Caco-2 (cell line): ENCODE measurements at regions not wholly inside any gene's neighbourhood (a gene's known extent, or its start where the extent isn't known, plus 50 kb on each side); places are given as distances from the start of the nearest gene placed in this dataset.

Experiments
- BruUV-seq: library from RNA; stranded (reverse); fragments of 400-500 nt; replicated peaks from 2 replicates; lab custom pipeline; 2021; lab: Mats Ljungman, UMichigan
- CTCF ChIA-PET: fragments of 300-600 bp; sonication (Branson Sonifier 250); formaldehyde crosslinking; loops from one replicate; lab custom pipeline; 2022; ENCODE audit warnings: antibody characterized with exemption; lab: Charles Lee
- POLR2A ChIA-PET: fragments of 300-600 bp; sonication (Branson Sonifier 250); formaldehyde crosslinking; loops from one replicate; lab custom pipeline; 2022; ENCODE audit warnings: antibody characterized with exemption; lab: Charles Lee
- DNase-seq, 2 experiments: peaks; one replicate each; pipeline versions ENCODE4 v3.0.0 to v3.0.0-alpha.2; 2020 to 2022
- H3K27me3 ChIP-seq: replicated peaks from 2 replicates; pipeline ENCODE4 v1.6.0; 2011; ENCODE audit warnings: low read length; ENCODE audit not compliant: control insufficient read depth, insufficient read depth
- H3K36me3 ChIP-seq: 2 replicates; pipeline ENCODE4 v1.5.1; 2011; ENCODE audit warnings: low read length; ENCODE audit not compliant: control insufficient read depth, insufficient read depth
- H3K4me1 ChIP-seq: fragments of 250-450 bp; sonication (Bioruptor Pico); 2 replicates; pipeline ENCODE4 v1.5.1; 2020; ENCODE audit warnings: mild to moderate bottlenecking
- H3K4me3 ChIP-seq: 2 replicates; pipeline ENCODE4 v1.5.1; 2011; ENCODE audit warnings: low read depth, mild to moderate bottlenecking, control low read depth, low read length
- H3K9me3 ChIP-seq: fragments of 250-450 bp; sonication (Bioruptor Pico); 2 replicates; pipeline ENCODE4 v1.5.1; 2020; ENCODE audit warnings: mild to moderate bottlenecking, moderate library complexity
- H3K27ac Mint-ChIP-seq: one replicate; pipeline ENCODE4 v1.8.0; 2022; ENCODE audit warnings: mixed read lengths; ENCODE audit not compliant: unreplicated experiment
- H3K27me3 Mint-ChIP-seq: one replicate; pipeline ENCODE4 v1.8.0; 2022; ENCODE audit warnings: mixed read lengths; ENCODE audit not compliant: insufficient read depth, unreplicated experiment
- H3K36me3 Mint-ChIP-seq: one replicate; pipeline ENCODE4 v1.8.0; 2022; ENCODE audit warnings: mild to moderate bottlenecking, mixed read lengths; ENCODE audit not compliant: insufficient read depth, unreplicated experiment
- H3K4me1 Mint-ChIP-seq: one replicate; pipeline ENCODE4 v1.8.0; 2022; ENCODE audit warnings: low read depth, mixed read lengths; ENCODE audit not compliant: unreplicated experiment
- H3K4me3 Mint-ChIP-seq: one replicate; pipeline ENCODE4 v1.8.0; 2022; ENCODE audit warnings: mild to moderate bottlenecking, moderate library complexity, mixed read lengths; ENCODE audit not compliant: unreplicated experiment
- H3K9me3 Mint-ChIP-seq: one replicate; pipeline ENCODE4 v1.8.0; 2022; ENCODE audit warnings: mixed read lengths; ENCODE audit not compliant: unreplicated experiment
- CTCF ChIP-seq, 2 experiments: fragments of 200-600 bp in 1 of 2; IDR thresholded peaks; 1 replicate in 1 of 2; 2 replicates in 1 of 2; pipeline versions ENCODE4 v1.5.1 to v1.8.0; 2011 to 2022; ENCODE audit warnings: antibody characterized with exemption in 1 of 2, control low read depth in 1 of 2, inconsistent platforms in 1 of 2, low read depth in 1 of 2, low read length in 1 of 2, mild to moderate bottlenecking in 1 of 2, moderate library complexity in 1 of 2; ENCODE audit not compliant: insufficient read depth in 1 of 2, severe bottlenecking in 1 of 2, unreplicated experiment in 1 of 2
- intact Hi-C: fragments of 100-400 bp; cut with micrococcal nuclease; formaldehyde crosslinking; loops from one replicate; pipeline ENCODE4 v1.10.0; 2022; ENCODE audit not compliant: unreplicated experiment

- H3K27ac Mint-ChIP-seq, result no peak overlapping the region
- POLR2A ChIA-PET, result no interaction called here
- H3K36me3 ChIP-seq, result no peaks in the 10 kb centered on the region
- intact Hi-C loops, result no loop called here
- CTCF ChIA-PET, result no interaction called here
- H3K27me3 ChIP-seq, result no peaks in the 10 kb centered on the region
- no peaks in the 10 kb centered on the region for H3K9me3 ChIP-seq
- H3K36me3 Mint-ChIP-seq, result no peaks in the 10 kb centered on the region
- H3K4me3 ChIP-seq, result no peak overlapping the region
- TF ChIP-seq CTCF (IDR thresholded peaks at IDR 0.05; ENCODE audit: insufficient read depth in 1 of 2, low read depth in 1 of 2, low read length in 1 of 2, severe bottlenecking in 1 of 2, unreplicated experiment in 1 of 2), result no peak
- H3K9me3 Mint-ChIP-seq, result no peaks in the 10 kb centered on the region
- DNase-seq, result no peak
- BruUV-seq, result no TSS peak
- peaks cover 7% of the 10 kb centered on the region for H3K4me1 Mint-ChIP-seq
- no peaks in the 10 kb centered on the region for H3K27me3 Mint-ChIP-seq
- 0 out of 2 replicates have a peak, but pooled peaks cover 5% of the 10 kb centered on the region for H3K4me1 ChIP-seq
- H3K4me3 Mint-ChIP-seq, result no peak overlapping the region
These were observed 56.0 kb downstream of the BOD1L2 start for GRCh38 chr18:57202881-57203280.

GRCh38 chr18:57205641-57206040 lies 58.8 kb downstream of the BOD1L2 start:
- no TSS peak for BruUV-seq
- H3K36me3 Mint-ChIP-seq, result no peaks in the 10 kb centered on the region
- no peaks in the 10 kb centered on the region for H3K9me3 ChIP-seq
- H3K27ac Mint-ChIP-seq, result no peak overlapping the region
- POLR2A ChIA-PET, result no interaction called here
- CTCF ChIA-PET, result no interaction called here
- no peak overlapping the region for H3K4me3 Mint-ChIP-seq
- no peaks in the 10 kb centered on the region for H3K27me3 Mint-ChIP-seq
- H3K9me3 Mint-ChIP-seq, result no peaks in the 10 kb centered on the region
- no peaks in the 10 kb centered on the region for H3K36me3 ChIP-seq
- no peak for TF ChIP-seq CTCF (IDR thresholded peaks at IDR 0.05; ENCODE audit: insufficient read depth in 1 of 2, low read depth in 1 of 2, low read length in 1 of 2, severe bottlenecking in 1 of 2, unreplicated experiment in 1 of 2)
- DNase-seq, result no peak
- no peak overlapping the region for H3K4me3 ChIP-seq
- H3K4me1 Mint-ChIP-seq, result peaks cover 14% of the 10 kb centered on the region
- intact Hi-C loops, result no loop called here
- H3K27me3 ChIP-seq, result no peaks in the 10 kb centered on the region
- peaks cover 15% of the 10 kb centered on the region; the same call in 1 of the 2 replicates for H3K4me1 ChIP-seq

- H3K9me3 ChIP-seq, result no peaks in the 10 kb centered on the region
- H3K36me3 Mint-ChIP-seq, result no peaks in the 10 kb centered on the region
- ChIA-PET POLR2A (no interaction called here), CTCF (no interaction called here)
- H3K4me3 ChIP-seq, result no peak overlapping the region
- H3K36me3 ChIP-seq, result no peaks in the 10 kb centered on the region
- peaks cover 9% of the 10 kb centered on the region for H3K9me3 Mint-ChIP-seq
- no peaks in the 10 kb centered on the region for H3K27me3 ChIP-seq
- no peak for TF ChIP-seq CTCF (IDR thresholded peaks at IDR 0.05; ENCODE audit: insufficient read depth in 1 of 2, low read depth in 1 of 2, low read length in 1 of 2, severe bottlenecking in 1 of 2, unreplicated experiment in 1 of 2)
- peaks cover 24% of the 10 kb centered on the region for H3K4me1 Mint-ChIP-seq
- peaks cover 27% of the 10 kb centered on the region for H3K4me1 ChIP-seq
- H3K27me3 Mint-ChIP-seq, result no peaks in the 10 kb centered on the region
- no TSS peak for BruUV-seq
- intact Hi-C loops, result no loop called here
- DNase-seq, result no peak
- H3K4me3 Mint-ChIP-seq, result no peak overlapping the region
- no peak overlapping the region for H3K27ac Mint-ChIP-seq
These were observed 60.4 kb downstream of the BOD1L2 start for GRCh38 chr18:57207124-57207916.
